Osteocyte (in vitro differentiated cells): ENCODE measurements at regions not wholly inside any gene's neighbourhood (a gene's known extent, or its start where the extent isn't known, plus 50 kb on each side); places are given as distances from the start of the nearest gene placed in this dataset.

Experiments
- DNase-seq: peaks from one replicate; pipeline ENCODE4 v3.0.0; 2021; ENCODE audit warnings: mixed read lengths; ENCODE audit not compliant: unreplicated experiment; ENCODE audit errors: extremely low spot score
- H3K27ac Mint-ChIP-seq: one replicate; pipeline ENCODE4 v1.8.0; 2021; ENCODE audit warnings: mild to moderate bottlenecking, mixed read lengths; ENCODE audit not compliant: unreplicated experiment
- H3K27me3 Mint-ChIP-seq: one replicate; pipeline ENCODE4 v1.8.0; 2021; ENCODE audit warnings: mixed read lengths; ENCODE audit not compliant: unreplicated experiment
- H3K36me3 Mint-ChIP-seq: one replicate; pipeline ENCODE4 v1.8.0; 2021; ENCODE audit warnings: mixed read lengths; ENCODE audit not compliant: unreplicated experiment
- H3K4me1 Mint-ChIP-seq: one replicate; pipeline ENCODE4 v1.8.0; 2021; ENCODE audit warnings: mixed read lengths; ENCODE audit not compliant: unreplicated experiment
- H3K4me3 Mint-ChIP-seq: one replicate; pipeline ENCODE4 v1.8.0; 2021; ENCODE audit warnings: mild to moderate bottlenecking, moderate library complexity, mixed read lengths; ENCODE audit not compliant: unreplicated experiment
- H3K9me3 Mint-ChIP-seq: one replicate; pipeline ENCODE4 v1.8.0; 2021; ENCODE audit warnings: mixed read lengths; ENCODE audit not compliant: unreplicated experiment
- CTCF ChIP-seq: fragments of 200-600 bp; sonication (generic); IDR thresholded peaks from 2 replicates; pipeline ENCODE4 v1.5.0; 2021; ENCODE audit warnings: antibody characterized with exemption, mild to moderate bottlenecking, moderate library complexity

- no peaks in the 10 kb centered on the region for H3K36me3 Mint-ChIP-seq
- H3K9me3 Mint-ChIP-seq, result peaks cover 8% of the 10 kb centered on the region
- DNase-seq, result no peak
- no peak overlapping the region for H3K27ac Mint-ChIP-seq
- TF ChIP-seq CTCF, result no peak
- H3K27me3 Mint-ChIP-seq, result no peaks in the 10 kb centered on the region
- H3K4me3 Mint-ChIP-seq, result no peak overlapping the region
- H3K4me1 Mint-ChIP-seq, result no peaks in the 10 kb centered on the region
Measured at GRCh38 chr4:104210420-104210819, 284.3 kb downstream of the CXXC4 start.

- no peak for TF ChIP-seq CTCF
- Mint-ChIP-seq H3K4me3 (no peak overlapping the region), H3K27ac (no peak overlapping the region), H3K36me3 (no peaks in the 10 kb centered on the region), H3K27me3 (no peaks in the 10 kb centered on the region), H3K4me1 (no peaks in the 10 kb centered on the region), H3K9me3 (peaks cover 4% of the 10 kb centered on the region)
- DNase-seq, result no peak
Measured at GRCh38 chr4:104206784-104207183, 287.9 kb downstream of the CXXC4 start.

GRCh38 chr4:104205116-104205515 lies 289.6 kb downstream of the CXXC4 start:
- H3K4me1 Mint-ChIP-seq, result no peaks in the 10 kb centered on the region
- no peak overlapping the region for H3K4me3 Mint-ChIP-seq
- TF ChIP-seq CTCF, result no peak
- H3K9me3 Mint-ChIP-seq, result peaks cover 12% of the 10 kb centered on the region
- H3K27ac Mint-ChIP-seq, result no peak overlapping the region
- no peaks in the 10 kb centered on the region for H3K27me3 Mint-ChIP-seq
- no peak for DNase-seq
- no peaks in the 10 kb centered on the region for H3K36me3 Mint-ChIP-seq

- Mint-ChIP-seq H3K27me3 (no peaks in the 10 kb centered on the region), H3K4me3 (no peak overlapping the region), H3K27ac (no peak overlapping the region), H3K9me3 (peaks cover 6% of the 10 kb centered on the region), H3K36me3 (no peaks in the 10 kb centered on the region), H3K4me1 (no peaks in the 10 kb centered on the region)
- DNase-seq, result no peak
- TF ChIP-seq CTCF, result no peak
Measured at GRCh38 chr4:104188301-104188700, 306.4 kb downstream of the CXXC4 start.

- no peaks in the 10 kb centered on the region for H3K36me3 Mint-ChIP-seq
- H3K4me3 Mint-ChIP-seq, result no peak overlapping the region
- TF ChIP-seq CTCF, result no peak
- H3K27me3 Mint-ChIP-seq, result no peaks in the 10 kb centered on the region
- H3K9me3 Mint-ChIP-seq, result no peaks in the 10 kb centered on the region
- H3K27ac Mint-ChIP-seq, result no peak overlapping the region
- H3K4me1 Mint-ChIP-seq, result no peaks in the 10 kb centered on the region
- no peak for DNase-seq
Measured at GRCh38 chr4:104169437-104169836, 325.3 kb downstream of the CXXC4 start.
